Jurkat, Clone E6-1 (cell line): ENCODE measurements at regions not wholly inside any gene's neighbourhood (a gene's known extent, or its start where the extent isn't known, plus 50 kb on each side); places are given as distances from the start of the nearest gene placed in this dataset.

Experiments
- DNase-seq: peaks from one replicate; pipeline ENCODE4 v3.0.0-alpha.2; 2011; ENCODE audit warnings: low read depth, low spot score
- H3K4me3 ChIP-seq: 2 replicates; pipeline ENCODE4 v1.5.1; 2011; ENCODE audit warnings: mild to moderate bottlenecking, low read length, control low read depth, moderate library complexity

DNA sequence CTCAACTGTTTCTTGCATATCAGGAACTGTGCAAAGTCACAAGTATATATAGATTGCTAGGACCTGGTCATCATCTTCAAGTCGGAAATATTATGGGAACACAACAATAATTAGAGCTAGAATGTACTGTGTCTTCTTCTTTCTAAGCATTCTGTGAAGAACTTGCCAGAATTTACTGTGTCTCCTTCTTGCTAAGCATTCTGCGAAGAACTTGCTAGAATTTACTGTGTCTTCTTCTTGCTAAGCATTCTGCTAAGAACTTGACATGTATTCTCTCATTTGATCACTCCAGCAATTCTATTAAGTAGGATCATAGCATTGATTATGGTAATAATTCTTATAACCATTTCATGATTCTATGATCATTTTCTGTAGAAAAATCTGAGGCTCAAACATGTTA lies 231.7 kb downstream of the FOXL1 start:
- DNase-seq: no peak
- H3K4me3 ChIP-seq: no peak overlapping the region

GRCh38 chr16:86812363-86812970 lies 234.1 kb downstream of the FOXL1 start:
- H3K4me3 ChIP-seq: no peak overlapping the region
- DNase-seq: no peak

DNA sequence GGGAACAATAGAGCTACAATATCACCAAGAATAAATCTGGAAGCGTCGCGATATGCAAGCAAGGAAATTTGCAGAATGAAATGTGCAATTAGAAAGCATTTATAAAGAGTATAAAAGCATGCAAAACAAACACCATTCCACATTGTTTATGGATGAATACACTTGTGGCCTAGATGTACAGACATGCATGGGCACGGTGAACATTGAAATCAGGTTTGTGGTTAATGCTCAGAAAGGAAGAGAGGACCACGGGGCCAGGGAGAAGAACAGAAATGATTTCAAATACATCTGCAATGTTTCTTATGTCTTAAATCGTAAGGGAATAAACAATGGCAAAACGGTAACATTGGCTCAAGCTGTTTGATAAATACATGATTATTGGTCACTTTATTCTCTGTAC lies 235.9 kb downstream of the FOXL1 start:
- no peak for DNase-seq
- no peak overlapping the region for H3K4me3 ChIP-seq

DNA sequence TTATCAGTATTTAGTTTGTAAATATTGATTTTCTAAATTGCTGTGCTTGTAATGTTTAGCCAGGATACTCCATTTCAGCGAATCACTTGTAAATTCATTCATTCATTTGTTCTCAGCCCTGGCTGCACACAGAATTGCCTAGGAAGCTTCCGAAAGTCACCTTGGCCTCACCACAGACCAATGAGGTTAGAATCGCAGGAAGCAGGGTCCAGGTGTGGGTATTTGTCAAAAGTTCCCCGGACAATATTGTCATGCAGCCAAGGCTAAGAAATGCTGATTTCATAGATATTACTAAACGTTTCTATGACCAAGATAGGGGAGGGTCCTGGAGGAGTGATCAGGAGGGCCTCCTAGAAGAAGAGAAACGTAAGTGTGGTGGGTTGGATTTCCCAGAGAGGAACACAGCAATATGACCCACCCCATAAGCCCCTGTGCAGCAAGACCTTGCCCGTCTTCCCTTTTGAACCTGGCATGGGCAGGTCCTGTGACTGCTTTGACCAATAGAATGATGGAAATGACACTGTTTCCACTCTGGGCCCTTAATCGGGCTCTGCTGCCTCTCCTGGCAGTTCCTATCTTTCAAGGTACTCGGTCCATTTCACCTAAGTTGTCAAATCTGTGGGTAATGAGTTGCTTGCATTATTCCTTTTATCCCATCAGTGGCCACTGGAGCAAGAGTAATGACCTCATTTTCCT lies 238.7 kb downstream of the FOXL1 start:
- no peak for DNase-seq
- H3K4me3 ChIP-seq: no peak overlapping the region

- no peak overlapping the region for H3K4me3 ChIP-seq
- no peak for DNase-seq
Observed at GRCh38 chr16:86818671-86819532, 240.6 kb downstream of the FOXL1 start.

DNA sequence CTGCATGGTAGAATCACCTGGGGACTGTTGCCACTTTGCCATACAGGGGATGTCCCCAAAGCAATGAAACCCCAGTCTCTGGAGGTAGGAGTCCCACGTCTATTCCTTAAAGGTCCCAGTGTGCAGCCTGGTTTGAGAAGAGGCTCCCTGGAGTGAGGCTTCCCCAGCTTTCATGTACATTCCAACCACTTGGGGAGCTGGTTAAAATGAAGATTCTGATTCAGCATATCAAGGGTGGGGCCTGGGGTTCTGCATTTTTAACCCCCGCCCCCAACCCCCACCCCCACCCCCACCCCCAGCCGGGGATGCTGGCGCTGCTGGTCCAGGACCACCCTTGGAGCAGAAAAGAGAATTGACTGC lies 241.2 kb downstream of the FOXL1 start:
- no peak overlapping the region for H3K4me3 ChIP-seq
- DNase-seq: no peak

- no peak overlapping the region for H3K4me3 ChIP-seq
- no peak for DNase-seq
Observed at GRCh38 chr16:86821895-86822294, 243.5 kb downstream of the FOXL1 start.

GRCh38 chr16:86823125-86823524 lies 244.8 kb downstream of the FOXL1 start:
- H3K4me3 ChIP-seq: no peak overlapping the region
- DNase-seq: no peak

GRCh38 chr16:86823888-86824671 lies 245.7 kb downstream of the FOXL1 start:
- no peak for DNase-seq
- H3K4me3 ChIP-seq: no peak overlapping the region

GRCh38 chr16:86824751-86825296 lies 246.5 kb downstream of the FOXL1 start:
- no peak for DNase-seq
- H3K4me3 ChIP-seq: no peak overlapping the region

DNA sequence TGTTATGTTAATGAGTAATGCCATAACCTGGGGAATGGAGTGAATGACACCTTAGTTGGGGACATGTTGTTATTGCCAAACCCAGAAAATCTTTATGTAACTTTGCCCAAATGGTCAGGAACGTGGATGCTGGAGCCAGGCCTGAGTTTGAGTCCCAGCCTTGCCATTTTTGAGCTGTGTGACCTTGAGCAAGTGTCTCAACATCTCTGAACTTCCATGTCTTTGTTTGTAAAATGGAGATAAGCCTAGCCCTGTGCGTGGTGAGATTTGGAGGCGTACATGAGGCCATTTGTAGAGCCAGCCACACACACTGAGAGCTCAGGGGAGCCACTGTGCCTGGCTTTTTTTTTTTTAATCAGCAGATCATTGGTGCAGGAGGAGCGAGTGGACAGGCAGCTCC lies 247.3 kb downstream of the FOXL1 start:
- DNase-seq: no peak
- H3K4me3 ChIP-seq: no peak overlapping the region

DNA sequence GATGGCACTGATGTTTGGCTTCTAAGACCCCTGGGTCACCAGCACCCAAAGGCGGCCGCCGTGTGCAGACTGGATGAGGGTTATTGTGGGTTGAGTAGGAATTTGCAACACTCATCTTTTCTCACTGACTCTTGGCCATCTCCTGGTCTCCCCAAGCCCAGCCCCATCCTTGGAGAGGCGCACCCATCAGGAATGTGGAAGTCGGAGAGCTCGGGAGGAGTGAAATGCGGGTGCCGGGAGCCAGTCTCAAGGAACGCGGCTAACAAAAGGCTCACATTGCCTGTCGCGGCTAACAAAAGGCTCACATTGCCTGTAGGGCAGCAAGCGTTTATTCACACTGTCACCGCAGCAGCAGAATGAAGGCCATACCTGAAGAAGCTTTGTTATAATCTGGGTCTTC lies 248.6 kb downstream of the FOXL1 start:
- no peak for DNase-seq
- no peak overlapping the region for H3K4me3 ChIP-seq

DNA sequence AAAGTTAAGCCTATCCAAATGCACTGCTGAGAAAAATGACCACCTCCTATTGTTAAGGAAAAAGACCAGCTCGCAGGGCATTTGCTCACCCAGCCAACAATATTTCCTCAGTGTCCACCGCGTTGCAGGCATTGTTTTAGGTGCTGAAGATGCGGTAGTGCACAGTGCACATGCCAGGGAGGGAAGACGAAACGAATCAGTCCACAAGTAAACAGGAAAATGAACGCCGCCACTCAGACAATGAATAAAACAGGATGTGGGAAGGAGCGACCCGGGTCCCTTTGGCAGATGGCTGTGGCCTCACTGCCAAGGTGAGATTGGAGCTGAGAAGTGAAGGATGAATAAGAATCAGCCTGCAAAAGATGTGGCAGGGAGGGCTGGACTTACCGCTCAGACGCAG lies 249.2 kb downstream of the FOXL1 start:
- DNase-seq: peak; percentile 6
- no peak overlapping the region for H3K4me3 ChIP-seq

DNA sequence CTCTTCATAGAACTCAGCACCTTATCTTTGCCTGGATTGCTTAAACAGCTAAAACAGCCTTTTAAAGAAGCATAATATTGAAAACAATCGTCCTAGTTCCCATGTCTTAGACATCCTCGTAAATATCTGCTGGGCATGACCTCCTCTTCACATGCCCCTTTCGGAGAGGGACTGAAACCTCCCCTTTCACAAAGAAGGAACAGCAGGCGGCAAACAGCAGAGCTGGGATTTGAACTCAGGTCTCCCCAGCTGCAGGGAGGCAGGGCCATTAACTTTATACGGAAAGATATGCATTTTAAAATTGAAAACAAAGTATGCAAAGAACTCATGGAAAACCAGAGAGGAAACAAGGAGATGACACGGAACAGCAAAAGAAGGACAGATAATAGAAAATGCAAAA lies 249.9 kb downstream of the FOXL1 start:
- no peak for DNase-seq
- no peak overlapping the region for H3K4me3 ChIP-seq

- no peak for DNase-seq
- H3K4me3 ChIP-seq: no peak overlapping the region
Observed at GRCh38 chr16:86828653-86829052, 250.3 kb downstream of the FOXL1 start.

DNA sequence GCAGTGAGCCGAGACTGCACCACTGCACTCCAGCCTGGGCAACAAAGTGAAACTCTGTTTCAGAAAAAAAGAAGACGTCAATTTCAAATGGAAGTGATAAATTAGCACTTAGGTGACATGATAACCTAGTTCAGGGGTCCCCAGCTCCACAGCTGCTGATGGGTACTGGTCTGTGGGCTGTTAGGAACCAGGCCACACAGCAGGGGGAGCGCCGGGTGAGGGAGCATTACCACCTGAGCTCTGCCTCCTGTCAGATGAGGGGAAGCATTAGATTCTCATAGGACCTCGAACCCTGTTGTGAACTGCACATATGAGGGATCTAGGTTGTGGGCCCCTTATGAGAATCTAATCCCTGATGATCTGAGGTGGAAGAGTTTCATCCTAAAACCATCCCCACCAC lies 253.0 kb downstream of the FOXL1 start:
- no peak overlapping the region for H3K4me3 ChIP-seq
- no peak for DNase-seq

DNA sequence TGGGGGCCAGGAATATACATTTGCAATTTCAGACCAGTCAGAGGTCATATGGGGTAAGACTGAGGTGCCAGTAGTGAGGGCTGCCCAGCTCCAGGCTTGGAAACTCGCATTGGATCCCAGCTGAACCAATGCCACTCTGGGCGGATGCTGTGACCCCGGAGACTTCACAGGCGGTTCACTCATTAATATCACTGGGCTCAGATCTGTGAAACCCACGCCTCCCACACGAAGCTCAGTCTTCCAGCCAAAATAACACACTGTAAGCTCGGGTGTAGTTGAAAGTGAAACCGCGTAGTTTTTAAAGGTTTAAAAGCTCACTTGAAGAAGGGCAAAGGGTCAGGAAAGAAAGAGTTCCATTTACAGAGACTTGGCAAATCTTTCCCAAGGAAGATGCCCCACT lies 254.8 kb downstream of the FOXL1 start:
- DNase-seq: no peak
- no peak overlapping the region for H3K4me3 ChIP-seq

GRCh38 chr16:86834451-86835035 lies 256.2 kb downstream of the FOXL1 start:
- H3K4me3 ChIP-seq: no peak overlapping the region
- DNase-seq: no peak

- no peak overlapping the region for H3K4me3 ChIP-seq
- DNase-seq: no peak
Observed at GRCh38 chr16:86835982-86836381, 257.6 kb downstream of the FOXL1 start.
